Transverse colon (tissue), 4 donors: ENCODE measurements at regions not wholly inside any gene's neighbourhood (a gene's known extent, or its start where the extent isn't known, plus 50 kb on each side); places are given as distances from the start of the nearest gene placed in this dataset.
"Not testable (repeated sequence)": the region's sequence is repeated elsewhere in the genome, so short reads cannot be mapped to it uniquely, and the experiment has no call there.

Experiments
- DNase-seq: peaks from one replicate; pipeline ENCODE4 v3.0.0-alpha.2; 2019
- H3K27ac ChIP-seq, 4 donors: fragments of 200-600 bp; sonication (generic); 2 replicates each; pipeline ENCODE4 v1.5.1; 2016 to 2018; ENCODE audit warnings: inconsistent platforms in 4 of 4
- H3K27me3 ChIP-seq: fragments of 200-600 bp; sonication (generic); 2 replicates; pipeline ENCODE4 v1.5.1; 2017; ENCODE audit warnings: inconsistent platforms
- H3K36me3 ChIP-seq, 4 donors: fragments of 200-600 bp; sonication (generic); 2 replicates each; pipeline ENCODE4 v1.5.1; 2017 to 2019; ENCODE audit warnings: inconsistent platforms in 4 of 4
- H3K4me1 ChIP-seq, 4 donors: fragments of 200-600 bp; sonication (generic); 2 replicates each; pipeline ENCODE4 v1.5.1; 2017 to 2020; ENCODE audit warnings: inconsistent platforms in 4 of 4
- H3K4me3 ChIP-seq, 4 donors: fragments of 200-600 bp; sonication (generic); 1 replicate in 1 of 4; 2 replicates in 3 of 4; pipeline versions ENCODE4 v1.5.1 to v1.6.1; 2017 to 2019; ENCODE audit warnings: inconsistent platforms in 4 of 4
- H3K9me3 ChIP-seq, 2 donors: fragments of 200-600 bp; sonication (generic); 2 replicates each; pipeline ENCODE4 v1.5.1; 2017 to 2019; ENCODE audit warnings: inconsistent platforms in 2 of 2
- EP300 ChIP-seq: sonication (generic); formaldehyde crosslinking; IDR thresholded peaks from one replicate; pipeline ENCODE4 v1.6.1; 2017; ENCODE audit warnings: antibody characterized with exemption, low read depth
- POLR2A ChIP-seq: fragments of 450-650 bp; IDR thresholded peaks from one replicate; pipeline ENCODE4 v1.6.1; 2016; ENCODE audit warnings: antibody characterized with exemption, mild to moderate bottlenecking, moderate library complexity
- POLR2AphosphoS5 ChIP-seq, 3 donors: sonication (generic); formaldehyde crosslinking; IDR thresholded peaks; one replicate each; pipeline ENCODE4 v1.6.1; 2016; ENCODE audit warnings: antibody characterized with exemption in 3 of 3
- WGBS, 2 donors: methylation state at CpG; one replicate each; pipeline ENCODE4 v1.1.5; 2018; ENCODE audit warnings: low coverage in 1 of 2; 5-methylcytosine and 5-hydroxymethylcytosine counted together
- in situ Hi-C, 4 donors: fragments of 200-750 bp; cut with MboI; loops; one replicate each; pipeline versions ENCODE4 v1.15.0 to v1.15.1; 2017; ENCODE audit warnings: low sequenced_read_pairs in 3 of 4, low pct_ligation_motif_present in 1 of 4, low pct_unique_long_range_greater_than_20kb in 1 of 4
- intact Hi-C: fragments of 100-400 bp; cut with DNase I; formaldehyde crosslinking; loops from one replicate; pipeline ENCODE4 v1.15.1; 2023; ENCODE audit warnings: low total_unique reads
- TF ChIP-seq, protein P1 (sequence below), 5 experiments: fragments of 200-600 bp in 3 of 5; fragments of 450-650 bp in 2 of 5; sonication (generic) in 3 of 5; IDR thresholded peaks; 1 replicate in 2 of 5; 2 replicates in 3 of 5; pipeline ENCODE4 v1.5.1; 2016 to 2017; ENCODE audit warnings: antibody characterized with exemption in 5 of 5, inconsistent platforms in 3 of 5, mild to moderate bottlenecking in 2 of 5, moderate library complexity in 1 of 5

DNA sequence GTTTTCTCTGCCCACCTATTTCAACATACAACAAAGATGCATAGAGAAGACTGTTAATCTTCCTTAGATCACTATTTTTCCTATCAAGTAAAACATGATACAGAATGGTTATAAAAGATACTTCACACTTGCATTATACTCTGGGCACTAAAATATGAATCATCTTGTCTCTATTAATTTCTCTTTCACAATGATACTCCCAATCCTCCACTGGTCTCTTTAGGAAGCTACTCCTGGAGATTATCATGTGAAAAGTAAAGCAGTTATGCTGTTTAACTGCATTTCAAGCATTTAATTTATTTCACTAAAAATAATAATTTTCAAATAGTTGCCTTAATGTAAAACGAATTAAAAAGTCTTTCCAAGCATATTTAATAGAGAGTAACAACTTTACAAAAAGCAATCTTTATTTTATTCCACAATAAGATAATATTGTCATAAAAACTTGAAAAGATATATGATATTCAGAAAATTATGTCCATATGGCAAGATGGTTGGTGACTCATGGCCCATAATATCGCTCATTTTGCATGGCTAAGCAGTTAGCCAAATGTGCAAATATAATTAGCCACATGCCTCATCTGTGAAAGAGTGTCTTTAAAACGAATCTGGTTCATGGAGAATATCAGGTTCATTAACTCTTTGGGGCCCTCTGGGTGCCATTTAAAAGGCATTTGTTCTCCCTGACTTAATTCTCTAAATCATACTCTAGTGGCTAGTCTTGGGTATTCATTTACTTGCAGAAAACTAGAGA, 1569.0 kb upstream of the B3GALT2 start:
- TF ChIP-seq, protein P1, sequence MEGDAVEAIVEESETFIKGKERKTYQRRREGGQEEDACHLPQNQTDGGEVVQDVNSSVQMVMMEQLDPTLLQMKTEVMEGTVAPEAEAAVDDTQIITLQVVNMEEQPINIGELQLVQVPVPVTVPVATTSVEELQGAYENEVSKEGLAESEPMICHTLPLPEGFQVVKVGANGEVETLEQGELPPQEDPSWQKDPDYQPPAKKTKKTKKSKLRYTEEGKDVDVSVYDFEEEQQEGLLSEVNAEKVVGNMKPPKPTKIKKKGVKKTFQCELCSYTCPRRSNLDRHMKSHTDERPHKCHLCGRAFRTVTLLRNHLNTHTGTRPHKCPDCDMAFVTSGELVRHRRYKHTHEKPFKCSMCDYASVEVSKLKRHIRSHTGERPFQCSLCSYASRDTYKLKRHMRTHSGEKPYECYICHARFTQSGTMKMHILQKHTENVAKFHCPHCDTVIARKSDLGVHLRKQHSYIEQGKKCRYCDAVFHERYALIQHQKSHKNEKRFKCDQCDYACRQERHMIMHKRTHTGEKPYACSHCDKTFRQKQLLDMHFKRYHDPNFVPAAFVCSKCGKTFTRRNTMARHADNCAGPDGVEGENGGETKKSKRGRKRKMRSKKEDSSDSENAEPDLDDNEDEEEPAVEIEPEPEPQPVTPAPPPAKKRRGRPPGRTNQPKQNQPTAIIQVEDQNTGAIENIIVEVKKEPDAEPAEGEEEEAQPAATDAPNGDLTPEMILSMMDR (IDR thresholded peaks at IDR 0.05), result no peak
- no peak for TF ChIP-seq POLR2A
- TF ChIP-seq POLR2AphosphoS5 (IDR thresholded peaks at IDR 0.05), result no peak
- no peak for TF ChIP-seq EP300
- no peak for DNase-seq
- no peaks in the 10 kb centered on the region for H3K9me3 ChIP-seq
- intact Hi-C loops, result no loop called here
- no peaks in the 10 kb centered on the region for H3K4me1 ChIP-seq
- H3K36me3 ChIP-seq, result no peaks in the 10 kb centered on the region
- WGBS, 2 donors, result 46 to 51% methylated on average over 2 to 3 of the region's 3 CpGs
- H3K4me3 ChIP-seq, result no peak overlapping the region
- H3K27me3 ChIP-seq, result no peaks in the 10 kb centered on the region
- in situ Hi-C loops, result no loop called here
- no peak overlapping the region for H3K27ac ChIP-seq

DNA sequence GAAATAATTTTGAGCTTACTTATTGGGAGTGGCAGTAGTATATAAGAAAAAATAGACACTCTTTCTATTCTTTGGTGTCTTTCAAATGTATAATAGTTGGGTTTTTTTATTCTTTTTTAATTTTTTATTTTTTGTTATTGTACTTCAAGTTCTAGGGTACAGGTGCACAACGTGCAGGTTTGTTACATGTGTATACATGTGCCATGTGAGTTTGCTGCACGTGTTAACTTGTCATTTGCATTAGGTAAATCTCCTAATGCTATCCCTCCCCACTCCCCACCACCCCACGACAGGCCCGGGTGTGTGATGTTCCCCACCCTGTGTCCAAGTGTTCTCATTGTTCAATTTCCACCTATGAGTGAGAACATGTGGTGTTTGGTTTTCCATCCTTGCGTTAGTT, 1552.4 kb upstream of the B3GALT2 start:
- intact Hi-C loops, H3K9me3 ChIP-seq, H3K4me1 ChIP-seq, DNase-seq, H3K27ac ChIP-seq, in situ Hi-C loops, H3K27me3 ChIP-seq, H3K4me3 ChIP-seq, H3K36me3 ChIP-seq: not testable (repeated sequence)
- 87 to 90% methylated on average over 4 to 5 of the region's 5 CpGs for WGBS, 2 donors

DNA sequence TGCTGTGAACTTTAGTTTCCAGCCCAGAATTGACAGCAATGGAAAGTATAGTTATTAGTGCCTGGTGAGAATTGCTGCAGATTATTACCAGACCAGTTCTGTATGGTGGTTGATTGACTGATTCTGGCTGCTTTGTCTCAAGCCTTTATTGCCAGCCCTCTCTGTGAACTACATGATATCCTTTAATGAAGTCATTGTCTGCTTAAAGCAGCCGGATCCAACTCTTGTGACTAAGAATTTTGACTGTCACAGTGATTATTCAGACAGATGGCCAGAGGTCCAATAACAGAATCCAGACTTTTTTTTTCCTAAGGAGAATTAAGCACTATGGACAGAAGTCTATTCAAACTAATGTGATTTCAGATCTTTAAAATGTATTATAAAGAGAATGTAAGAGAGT, 1548.6 kb upstream of the B3GALT2 start:
- DNase-seq, result no peak
- no peaks in the 10 kb centered on the region for H3K36me3 ChIP-seq
- intact Hi-C loops (loop anchor here (5.0 kb wide), 1 partner anchor 1238 kb away; no protein-coding TSS in a partner anchor), in situ Hi-C loops (no loop called here)
- no peak overlapping the region for H3K27ac ChIP-seq
- no peaks in the 10 kb centered on the region for H3K27me3 ChIP-seq
- no peaks in the 10 kb centered on the region for H3K4me1 ChIP-seq
- no peaks in the 10 kb centered on the region for H3K9me3 ChIP-seq
- no peak overlapping the region for H3K4me3 ChIP-seq
- WGBS, 2 donors, result 70% methylated on average over 1 of the region's 1 CpG; no CpG with 5 or more reads in 1 of the 2 donors
- TF ChIP-seq EP300, result no peak
- TF ChIP-seq, protein P1 (IDR thresholded peaks at IDR 0.05), result no peak
- TF ChIP-seq POLR2AphosphoS5 (IDR thresholded peaks at IDR 0.05), result no peak
- TF ChIP-seq POLR2A, result no peak

DNA sequence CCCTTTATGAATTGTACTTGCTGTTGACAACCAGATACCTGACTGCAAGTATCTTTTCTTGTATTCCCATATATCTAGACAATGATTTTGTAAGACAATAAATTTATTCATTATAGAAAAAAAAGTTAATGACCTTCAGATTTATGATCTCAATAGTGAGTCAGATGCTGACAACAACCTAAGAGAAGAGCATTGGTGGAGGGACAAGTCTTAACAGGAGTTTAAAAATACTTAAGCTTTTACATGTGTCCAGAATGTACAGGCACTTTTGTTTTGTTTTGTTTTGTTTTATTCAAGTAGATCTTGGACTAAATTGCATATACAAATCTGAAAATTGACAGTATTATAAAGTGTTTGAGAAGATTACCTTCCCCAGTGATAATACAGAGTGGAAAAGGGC, 1544.6 kb upstream of the B3GALT2 start:
- no peaks in the 10 kb centered on the region for H3K36me3 ChIP-seq
- in situ Hi-C loops (no loop called here), intact Hi-C loops (loop anchor here (5.0 kb wide), 1 partner anchor 1234 kb away; no protein-coding TSS in a partner anchor)
- no peak overlapping the region for H3K27ac ChIP-seq
- no peaks in the 10 kb centered on the region for H3K27me3 ChIP-seq
- TF ChIP-seq, protein P1 (IDR thresholded peaks at IDR 0.05), result no peak
- TF ChIP-seq POLR2AphosphoS5 (IDR thresholded peaks at IDR 0.05), result no peak
- no peak for TF ChIP-seq EP300
- no peak for TF ChIP-seq POLR2A
- no peak overlapping the region for H3K4me3 ChIP-seq
- H3K4me1 ChIP-seq, result no peaks in the 10 kb centered on the region
- H3K9me3 ChIP-seq, result no peaks in the 10 kb centered on the region
- no peak for DNase-seq

DNA sequence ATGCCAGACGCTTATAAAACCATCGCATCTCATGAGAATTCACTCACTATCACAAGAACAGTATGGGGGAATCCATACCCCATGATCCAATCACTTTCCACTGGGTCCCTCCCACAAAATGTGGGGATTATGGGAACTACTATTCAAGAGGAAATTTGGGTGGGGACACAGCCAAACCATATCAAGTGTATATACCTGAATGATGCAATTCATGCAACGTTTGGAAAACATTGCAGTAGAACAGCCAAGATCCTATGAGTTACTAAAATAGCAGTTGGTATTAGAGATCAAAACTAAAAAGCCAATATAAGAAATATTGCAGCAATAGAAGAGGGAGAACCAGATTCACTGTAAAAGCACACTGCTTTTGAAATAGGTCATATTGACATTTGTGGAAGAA, 1543.9 kb upstream of the B3GALT2 start:
- TF ChIP-seq, protein P1 (IDR thresholded peaks at IDR 0.05), result no peak
- TF ChIP-seq EP300 (no peak), POLR2AphosphoS5 (IDR thresholded peaks at IDR 0.05) (no peak), POLR2A (no peak)
- H3K4me3 ChIP-seq, result no peak overlapping the region
- no peak for DNase-seq
- in situ Hi-C loops (no loop called here), intact Hi-C loops (loop anchor here (5.0 kb wide), 1 partner anchor 1233 kb away; no protein-coding TSS in a partner anchor)
- H3K4me1 ChIP-seq, result no peaks in the 10 kb centered on the region
- no peaks in the 10 kb centered on the region for H3K9me3 ChIP-seq
- no peak overlapping the region for H3K27ac ChIP-seq
- no peaks in the 10 kb centered on the region for H3K27me3 ChIP-seq
- H3K36me3 ChIP-seq, result no peaks in the 10 kb centered on the region
- WGBS, 2 donors, result 61% methylated on average over 3 of the region's 3 CpGs; no CpG with 5 or more reads in 1 of the 2 donors
